GM12872 (cell line): ENCODE measurements at regions not wholly inside any gene's neighbourhood (a gene's known extent, or its start where the extent isn't known, plus 50 kb on each side); places are given as distances from the start of the nearest gene placed in this dataset.

ENCODE experiments used
- TF ChIP-seq, protein P1 (sequence below): IDR thresholded peaks from 3 replicates; pipeline ENCODE4 v1.5.1; 2011; ENCODE audit warnings: low read depth, mild to moderate bottlenecking, low read length, moderate library complexity; ENCODE audit not compliant: insufficient read depth

DNA sequence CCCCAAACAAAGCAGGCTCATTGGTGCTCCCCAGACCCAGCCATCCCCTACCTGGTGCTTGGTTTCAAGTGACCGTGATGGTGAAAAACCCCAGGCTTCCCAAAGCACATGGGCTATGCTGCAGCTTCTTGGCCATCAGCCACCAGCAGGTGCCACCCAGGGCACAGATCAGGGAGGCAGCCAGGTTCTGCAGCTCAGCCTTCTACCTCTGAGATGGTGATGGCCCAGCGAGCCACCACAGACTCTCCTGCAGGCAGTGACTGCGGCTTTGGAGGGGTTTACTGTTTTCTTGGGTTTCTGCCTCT lies 70.0 kb upstream of the ALX4 start:
- TF ChIP-seq, protein P1, sequence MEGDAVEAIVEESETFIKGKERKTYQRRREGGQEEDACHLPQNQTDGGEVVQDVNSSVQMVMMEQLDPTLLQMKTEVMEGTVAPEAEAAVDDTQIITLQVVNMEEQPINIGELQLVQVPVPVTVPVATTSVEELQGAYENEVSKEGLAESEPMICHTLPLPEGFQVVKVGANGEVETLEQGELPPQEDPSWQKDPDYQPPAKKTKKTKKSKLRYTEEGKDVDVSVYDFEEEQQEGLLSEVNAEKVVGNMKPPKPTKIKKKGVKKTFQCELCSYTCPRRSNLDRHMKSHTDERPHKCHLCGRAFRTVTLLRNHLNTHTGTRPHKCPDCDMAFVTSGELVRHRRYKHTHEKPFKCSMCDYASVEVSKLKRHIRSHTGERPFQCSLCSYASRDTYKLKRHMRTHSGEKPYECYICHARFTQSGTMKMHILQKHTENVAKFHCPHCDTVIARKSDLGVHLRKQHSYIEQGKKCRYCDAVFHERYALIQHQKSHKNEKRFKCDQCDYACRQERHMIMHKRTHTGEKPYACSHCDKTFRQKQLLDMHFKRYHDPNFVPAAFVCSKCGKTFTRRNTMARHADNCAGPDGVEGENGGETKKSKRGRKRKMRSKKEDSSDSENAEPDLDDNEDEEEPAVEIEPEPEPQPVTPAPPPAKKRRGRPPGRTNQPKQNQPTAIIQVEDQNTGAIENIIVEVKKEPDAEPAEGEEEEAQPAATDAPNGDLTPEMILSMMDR, result no peak

DNA sequence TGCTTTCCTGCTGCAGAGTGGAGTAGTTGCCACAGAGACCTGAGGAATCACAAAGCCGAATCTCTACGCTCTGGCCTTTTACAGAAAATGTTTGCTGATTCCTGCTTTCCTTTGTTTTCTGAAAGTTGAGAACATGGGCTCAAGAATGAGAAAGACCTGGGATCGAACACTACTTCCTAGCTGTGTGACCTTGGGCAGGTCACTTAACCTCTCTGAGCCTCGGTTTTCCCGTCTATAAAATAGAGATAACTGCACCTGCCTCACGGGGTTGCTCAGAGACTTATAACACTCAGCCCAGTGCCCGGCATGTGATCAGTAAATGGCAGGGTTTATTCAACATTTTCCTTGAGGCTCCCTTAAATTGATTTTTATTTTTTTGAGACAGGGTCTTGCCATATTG lies 70.9 kb upstream of the ALX4 start:
- TF ChIP-seq, protein P1, result no peak

DNA sequence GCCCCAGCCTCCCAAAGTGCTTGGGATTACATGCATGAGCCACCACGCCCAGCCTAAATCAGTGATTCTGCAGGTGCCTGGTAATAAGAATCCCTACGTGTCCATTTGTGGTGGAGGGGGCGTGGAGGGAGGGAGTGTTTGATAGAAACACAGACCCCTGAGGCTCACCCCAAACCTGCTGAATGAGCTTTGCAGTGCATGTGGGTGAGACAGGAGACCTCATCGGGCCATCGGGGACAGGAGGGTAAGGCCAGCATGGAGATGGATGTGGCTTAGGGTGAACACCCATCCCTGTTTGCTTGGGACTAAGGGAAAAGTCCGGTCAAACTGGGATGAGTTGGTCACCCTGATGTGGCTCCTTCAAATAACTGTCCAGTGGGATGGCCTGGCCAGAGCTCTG lies 71.3 kb upstream of the ALX4 start:
- TF ChIP-seq, protein P1, result no peak

DNA sequence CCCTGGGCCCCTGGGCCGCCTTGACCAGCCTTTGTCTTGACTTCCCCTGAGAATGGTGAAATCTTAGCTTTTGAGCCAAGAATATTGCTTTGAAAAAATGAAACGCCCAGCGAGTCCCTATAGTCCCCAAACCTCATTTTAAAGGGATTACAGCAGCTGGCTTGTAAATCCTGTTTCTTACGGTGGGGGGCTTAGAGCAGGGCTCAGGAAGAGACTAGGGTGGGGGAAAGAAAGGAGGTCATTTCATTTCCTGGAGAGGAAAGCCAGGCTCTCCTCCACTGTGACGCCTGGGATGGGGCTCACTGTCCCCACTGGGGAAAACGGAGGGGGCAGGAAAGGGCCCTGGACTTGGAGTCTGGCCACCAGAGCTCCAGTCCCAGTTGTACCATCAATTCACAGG lies 72.2 kb upstream of the ALX4 start:
- TF ChIP-seq, protein P1, result no peak

DNA sequence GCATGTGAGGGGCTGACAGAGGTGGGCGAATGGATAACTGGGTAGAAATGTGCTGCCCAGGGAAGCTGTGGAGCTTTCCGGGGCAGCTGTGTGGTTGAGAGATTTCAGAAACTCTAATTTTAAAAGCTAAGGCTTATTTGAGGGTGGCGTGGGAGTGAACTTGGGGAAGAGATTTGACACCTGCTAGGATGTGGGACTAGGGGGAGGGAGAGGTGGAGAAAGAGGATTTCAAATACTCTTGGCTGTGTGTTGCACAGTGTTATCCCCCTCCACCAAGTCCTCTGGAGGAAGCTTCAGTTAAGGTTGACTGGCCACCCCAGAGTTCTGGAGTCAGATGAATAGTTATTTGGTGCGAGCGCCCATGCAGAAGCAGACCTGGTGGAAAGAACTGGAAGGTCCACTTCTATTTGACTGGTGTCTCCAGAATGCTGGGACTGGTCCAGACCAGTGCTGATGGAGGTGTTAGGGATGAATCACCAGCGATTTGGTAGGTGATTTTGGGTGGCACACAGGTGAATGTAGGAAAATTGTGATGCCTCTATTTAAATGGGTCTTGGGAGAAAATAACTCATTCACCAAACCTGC lies 72.8 kb upstream of the ALX4 start:
- TF ChIP-seq, protein P1, result no peak

DNA sequence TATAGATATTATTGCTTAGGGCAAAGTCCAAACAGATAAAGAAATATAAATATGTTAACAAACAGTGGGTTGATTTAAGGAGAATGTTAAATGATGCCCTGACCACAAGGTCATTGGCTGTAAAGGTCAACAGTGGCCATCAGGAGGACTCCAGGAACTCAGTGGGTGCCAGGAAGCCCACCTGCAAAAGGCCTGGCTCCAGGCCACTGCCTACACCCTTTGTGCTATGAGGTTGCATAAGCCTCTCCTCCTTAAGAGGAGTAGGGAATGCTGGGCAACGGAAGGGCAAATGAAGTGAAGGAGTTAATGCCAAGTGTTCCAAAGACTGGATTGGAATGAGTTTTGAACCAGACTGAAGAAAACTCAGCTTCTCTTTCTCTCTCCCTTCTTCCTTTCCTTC lies 73.3 kb upstream of the ALX4 start:
- TF ChIP-seq, protein P1, result no peak

DNA sequence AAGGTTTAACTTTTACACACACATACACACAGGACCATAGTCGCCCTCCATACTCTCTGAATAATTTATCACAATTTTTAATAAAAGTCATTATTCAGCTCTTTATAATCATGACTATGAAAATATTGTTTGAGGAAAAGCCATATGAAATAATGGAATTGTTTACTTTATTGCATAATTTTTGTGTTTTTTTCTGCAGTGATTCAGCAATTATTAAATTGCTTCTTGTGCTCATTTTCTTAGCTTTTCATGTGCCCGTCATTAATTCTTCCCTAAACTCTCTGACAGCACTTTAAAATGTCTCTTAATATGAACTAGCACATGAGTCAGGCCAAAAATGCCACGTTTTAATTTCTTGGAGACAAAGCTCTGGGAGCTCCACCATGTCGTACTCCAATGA lies 77.5 kb upstream of the ALX4 start:
- TF ChIP-seq, protein P1, result no peak

DNA sequence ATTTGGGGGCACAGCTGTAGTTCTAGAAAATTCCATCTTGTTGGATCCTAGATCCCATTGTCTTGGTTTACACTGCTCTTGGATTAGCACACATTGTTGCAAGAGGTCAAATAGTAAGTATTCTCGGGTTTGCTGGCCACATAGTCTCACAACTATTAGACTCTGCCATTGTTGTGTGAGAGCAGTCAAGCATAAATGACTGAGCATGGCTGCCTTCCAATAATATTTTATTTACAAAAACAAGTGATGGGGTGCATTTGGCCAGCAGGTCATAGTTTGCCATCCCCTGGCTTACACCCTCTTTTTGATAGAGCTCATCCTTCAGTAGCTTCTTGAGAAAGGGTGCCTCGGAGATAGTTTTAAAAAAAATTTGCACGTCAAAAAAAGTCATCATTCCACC lies 77.9 kb upstream of the ALX4 start:
- TF ChIP-seq, protein P1, result no peak
